Heart right ventricle (tissue), 16 donors: ENCODE measurements at regions not wholly inside any gene's neighbourhood (a gene's known extent, or its start where the extent isn't known, plus 50 kb on each side); places are given as distances from the start of the nearest gene placed in this dataset.
A peak's percentile ranks its signal among the peaks of the same experiment; 100 is the strongest.

Experiments used
- ATAC-seq, 8 donors: fragments of 200-7000 bp; cut with Tn5 transposase; one replicate each; pipeline ENCODE4 v1.9.1; 2020; ENCODE audit warnings: mild to moderate bottlenecking in 8 of 8, moderate library complexity in 8 of 8, moderate number of reproducible peaks in 1 of 8
- DNase-seq, 2 donors: peaks; one replicate each; pipeline ENCODE4 v3.0.0-alpha.2; 2020
- H3K27ac ChIP-seq, 10 donors: fragments of 200-600 bp; sonication (generic) in 2 of 10; one replicate each; pipeline versions ENCODE4 v1.5.0 to v1.8.0; 2020 to 2022; ENCODE audit warnings: mild to moderate bottlenecking in 3 of 10
- H3K27me3 ChIP-seq, 7 donors: fragments of 200-600 bp; one replicate each; pipeline ENCODE4 v1.8.0; 2021 to 2022; ENCODE audit warnings: mild to moderate bottlenecking in 2 of 7
- H3K36me3 ChIP-seq, 9 donors: fragments of 200-600 bp; sonication (generic) in 1 of 9; one replicate each; pipeline versions ENCODE4 v1.5.0 to v1.8.0; 2020 to 2022; ENCODE audit warnings: mild to moderate bottlenecking in 2 of 9
- H3K4me1 ChIP-seq, 9 donors: fragments of 200-600 bp; sonication (generic) in 1 of 9; one replicate each; pipeline versions ENCODE4 v1.5.0 to v1.8.0; 2020 to 2022; ENCODE audit warnings: mild to moderate bottlenecking in 4 of 9
- H3K4me3 ChIP-seq, 10 donors: fragments of 200-600 bp; sonication (generic) in 2 of 10; one replicate each; pipeline versions ENCODE4 v1.5.0 to v1.8.0; 2020 to 2022; ENCODE audit warnings: mild to moderate bottlenecking in 7 of 10, moderate library complexity in 2 of 10
- H3K9me3 ChIP-seq, 11 donors: fragments of 200-600 bp in 10 of 11; sonication (generic) in 2 of 11; one replicate each; pipeline versions ENCODE4 v1.5.0 to v1.8.0; 2013 to 2022; ENCODE audit warnings: mild to moderate bottlenecking in 2 of 11, control low read depth in 1 of 11, moderate library complexity in 1 of 11
- WGBS, 2 donors: extraction: QIAGEN DNeasy Blood & Tissue Kit; methylation state at CpG; one replicate each; pipeline ENCODE4 v1.1.7; 2013; ENCODE audit warnings: inconsistent platforms in 1 of 2; 5-methylcytosine and 5-hydroxymethylcytosine counted together
- intact Hi-C, 10 donors: fragments of 100-400 bp; cut with DNase I; formaldehyde crosslinking; loops; one replicate each; pipeline versions ENCODE4 v1.11.1 to v1.14.2; 2022
- TF ChIP-seq, protein P1 (sequence below), 9 donors: fragments of 200-600 bp; sonication (generic) in 2 of 9; IDR thresholded peaks; one replicate each; pipeline versions ENCODE4 v1.5.0 to v1.8.0; 2021 to 2022; ENCODE audit warnings: antibody characterized with exemption in 9 of 9, mild to moderate bottlenecking in 5 of 9, moderate library complexity in 1 of 9
- donor health status: Arrhythmogenic right ventricular cardiomyopathy.
- donor health status: ischemic (EF 13 %, LVEDD 7.1; RV severe dilation, severe dysfunction).
- donor health status: healthy with polysubstance abuse.
- donor health status: DM: no; HTN: yes; CAD: no.
- donor health status: DM: no; HTN: no; CAD: no.
- donor health status: ischemic (EF 25% LVEDD 6.9; RV normal size, moderate dysfunction).
- donor health status: ischemic (EF 25% LVEDD 5.7; RV mildly dilated, moderate dysfunction).
- donor health status: healthy.
- donor health status: DM: yes; HTN: yes; CAD: no.
- donor health status: Ischemic cardiomyopathy.
- donor health status: ischemic (EF 35%, LVEDD 5.7; RV mildly dilated, moderate dysfunction).
- donor health status: nonischemic (EF 11% LVEDD 7.7; RV severe dilation, severe dysfunction).
- donor health status: DM: yes; HTN: yes; CAD: no.
- donor health status: PGD.
- donor health status: ischemic (EF 29% LVEDD 5.4; RV normal size, mild dysfunction).
- donor health status: nonischemic (EF 23%, LVEDD 6.1; RV moderate dilation, normal function).

DNA sequence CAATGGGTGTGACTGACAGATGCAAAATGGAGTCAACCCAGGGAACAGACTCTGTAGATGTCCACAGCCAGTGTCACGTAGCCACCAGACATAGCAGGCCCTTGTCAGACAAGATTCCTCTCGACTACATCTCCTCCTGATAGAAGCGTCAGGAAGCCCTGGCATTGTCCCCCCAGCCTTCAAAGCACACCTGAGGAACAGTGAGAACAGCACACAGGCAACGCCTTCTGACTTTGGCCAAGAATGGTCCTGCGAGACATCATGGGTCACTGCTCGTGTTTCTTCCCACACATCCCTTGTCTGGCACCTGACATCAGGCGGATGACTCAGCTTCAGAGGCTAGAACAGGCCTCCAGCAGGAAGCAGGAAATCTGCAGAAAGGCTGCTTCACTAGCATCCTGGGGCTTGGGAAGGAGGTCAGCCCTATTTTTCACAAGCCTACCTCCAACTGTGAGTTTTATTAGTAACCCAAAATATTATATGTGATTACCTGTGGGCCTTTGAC is 52.8 kb upstream of the GPR26 start:
- 73% methylated on average over 7 of the region's 7 CpGs for WGBS, 2 donors
- intact Hi-C loops: no loop called here
- H3K27me3 ChIP-seq: peaks cover 0 to 35% (median 8%) of the 10 kb centered on the region in 7 donors

DNA sequence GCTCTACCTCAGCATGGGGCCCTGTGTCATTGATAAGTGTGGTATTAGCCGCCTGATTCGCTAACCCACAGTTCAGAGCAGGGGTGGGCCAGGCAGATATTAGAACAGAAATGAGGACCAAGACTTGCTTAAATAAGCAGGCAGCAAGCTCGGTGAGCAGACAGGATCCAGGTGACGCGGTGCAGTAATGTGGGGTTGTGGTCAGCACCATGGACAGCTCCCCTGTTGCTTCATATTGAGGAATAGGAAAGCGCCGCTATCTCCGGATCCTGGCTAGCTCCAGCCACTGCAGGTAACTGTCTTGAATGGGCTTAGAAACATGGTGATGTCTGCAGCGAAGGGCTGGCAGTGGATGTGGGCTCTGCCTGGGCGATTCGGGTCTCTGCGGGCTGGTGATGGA is 51.3 kb upstream of the GPR26 start:
- ATAC-seq (peak in 2 of 8 donors; percentile 72 to 73), DNase-seq (peak; percentile 36 to 63)
- Histone ChIP-seq H3K36me3 (no peaks in the 10 kb centered on the region), H3K27ac (no peak overlapping the region), H3K9me3 (no peaks in the 10 kb centered on the region), H3K27me3 (peaks cover 0 to 25% (median 0%) of the 10 kb centered on the region in 7 donors), H3K4me1 (no peaks in the 10 kb centered on the region), H3K4me3 (no peak overlapping the region)
- TF ChIP-seq, protein P1, sequence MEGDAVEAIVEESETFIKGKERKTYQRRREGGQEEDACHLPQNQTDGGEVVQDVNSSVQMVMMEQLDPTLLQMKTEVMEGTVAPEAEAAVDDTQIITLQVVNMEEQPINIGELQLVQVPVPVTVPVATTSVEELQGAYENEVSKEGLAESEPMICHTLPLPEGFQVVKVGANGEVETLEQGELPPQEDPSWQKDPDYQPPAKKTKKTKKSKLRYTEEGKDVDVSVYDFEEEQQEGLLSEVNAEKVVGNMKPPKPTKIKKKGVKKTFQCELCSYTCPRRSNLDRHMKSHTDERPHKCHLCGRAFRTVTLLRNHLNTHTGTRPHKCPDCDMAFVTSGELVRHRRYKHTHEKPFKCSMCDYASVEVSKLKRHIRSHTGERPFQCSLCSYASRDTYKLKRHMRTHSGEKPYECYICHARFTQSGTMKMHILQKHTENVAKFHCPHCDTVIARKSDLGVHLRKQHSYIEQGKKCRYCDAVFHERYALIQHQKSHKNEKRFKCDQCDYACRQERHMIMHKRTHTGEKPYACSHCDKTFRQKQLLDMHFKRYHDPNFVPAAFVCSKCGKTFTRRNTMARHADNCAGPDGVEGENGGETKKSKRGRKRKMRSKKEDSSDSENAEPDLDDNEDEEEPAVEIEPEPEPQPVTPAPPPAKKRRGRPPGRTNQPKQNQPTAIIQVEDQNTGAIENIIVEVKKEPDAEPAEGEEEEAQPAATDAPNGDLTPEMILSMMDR (IDR thresholded peaks at IDR 0.05): no peak
- WGBS, 2 donors: 10 to 14% methylated on average over 12 of the region's 12 CpGs
- intact Hi-C loops: no loop called here

More for the DNA sequence above, 52.8 kb upstream of the GPR26 start:
- no peak for DNase-seq
- no peak for ATAC-seq
- H3K4me1 ChIP-seq: no peaks in the 10 kb centered on the region
- H3K4me3 ChIP-seq: no peak overlapping the region
- H3K36me3 ChIP-seq: no peaks in the 10 kb centered on the region
- H3K27ac ChIP-seq: no peak overlapping the region
- TF ChIP-seq, protein P1 (IDR thresholded peaks at IDR 0.05): no peak
- H3K9me3 ChIP-seq: no peaks in the 10 kb centered on the region
